Astrocyte of the cerebellum (primary cell): ENCODE measurements at regions not wholly inside any gene's neighbourhood (a gene's known extent, or its start where the extent isn't known, plus 50 kb on each side); places are given as distances from the start of the nearest gene placed in this dataset.
A peak's percentile ranks its signal among the peaks of the same experiment; 100 is the strongest.

Experiments
- DNase-seq: peaks from one replicate; pipeline ENCODE4 v3.0.0-alpha.2; 2011; ENCODE audit warnings: low read depth
- H3K4me3 ChIP-seq: 2 replicates; pipeline ENCODE4 v1.5.1; 2011; ENCODE audit warnings: mild to moderate bottlenecking, low read depth, low read length, moderate library complexity
- CTCF ChIP-seq: IDR thresholded peaks from 2 replicates; pipeline ENCODE4 v1.5.1; 2012; ENCODE audit warnings: low read length, low read depth, moderate library complexity, mild to moderate bottlenecking; ENCODE audit errors: missing control alignments
- in situ Hi-C: cut with HindIII; loops from 2 replicates; pipeline ENCODE4 v1.10.0; 2017; ENCODE audit warnings: low sequenced_read_pairs

GRCh38 chr2:81290846-81291245, 986.3 kb upstream of the LRRTM1 start:
- TF ChIP-seq CTCF, result no peak
- H3K4me3 ChIP-seq, result no peak overlapping the region
- in situ Hi-C loops, result no loop called here
- no peak for DNase-seq

GRCh38 chr2:81283081-81283480, 978.5 kb upstream of the LRRTM1 start:
- in situ Hi-C loops, result no loop called here
- no peak for TF ChIP-seq CTCF
- H3K4me3 ChIP-seq, result no peak overlapping the region

GRCh38 chr2:81282151-81282769, 977.7 kb upstream of the LRRTM1 start:
- TF ChIP-seq CTCF, result no peak
- no peak overlapping the region for H3K4me3 ChIP-seq
- in situ Hi-C loops, result no loop called here
- DNase-seq, result no peak

More at GRCh38 chr2:81283081-81283480, 978.5 kb upstream of the LRRTM1 start:
- DNase-seq, result no peak

GRCh38 chr2:81276595-81276994, 972.0 kb upstream of the LRRTM1 start:
- DNase-seq, result no peak
- in situ Hi-C loops, result no loop called here
- no peak for TF ChIP-seq CTCF
- no peak overlapping the region for H3K4me3 ChIP-seq

- no peak for DNase-seq
- in situ Hi-C loops, result no loop called here
- no peak overlapping the region for H3K4me3 ChIP-seq
- TF ChIP-seq CTCF, result peak; percentile 17
Observed at GRCh38 chr2:81266106-81266505, 961.6 kb upstream of the LRRTM1 start.

GRCh38 chr2:81263989-81264388, 959.4 kb upstream of the LRRTM1 start:
- in situ Hi-C loops, result no loop called here
- TF ChIP-seq CTCF, result no peak
- H3K4me3 ChIP-seq, result no peak overlapping the region
- DNase-seq, result no peak

GRCh38 chr2:81260320-81260719, 955.8 kb upstream of the LRRTM1 start:
- in situ Hi-C loops, result no loop called here
- no peak for DNase-seq
- TF ChIP-seq CTCF, result no peak
- H3K4me3 ChIP-seq, result no peak overlapping the region
